NCI-H1092 (cell line): ENCODE measurements at regions not wholly inside any gene's neighbourhood (a gene's known extent, or its start where the extent isn't known, plus 50 kb on each side); places are given as distances from the start of the nearest gene placed in this dataset.

ENCODE experiments used
- DNase-seq: peaks from one replicate; lab custom pipeline; 2025; lab: John Stamatoyannopoulos, UW

DNA sequence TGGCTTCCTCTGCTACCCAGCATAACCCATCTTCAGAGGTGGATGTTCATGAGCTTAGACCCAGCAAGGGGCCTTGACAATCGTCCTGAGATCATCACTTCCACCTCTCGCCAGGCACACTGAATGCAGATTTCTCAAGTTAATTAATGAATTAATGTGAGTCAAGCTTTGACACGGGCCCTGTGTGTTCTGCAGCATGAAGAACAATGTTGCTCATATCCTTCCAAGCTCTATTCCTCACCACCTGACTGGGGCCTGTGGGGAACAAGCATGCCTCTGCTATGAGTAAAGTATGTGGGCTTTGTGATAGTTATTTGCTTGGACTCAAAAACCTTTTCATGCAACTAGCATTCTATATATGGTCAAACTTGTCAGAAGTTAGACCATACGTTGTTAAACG lies 122.0 kb downstream of the SEC16B start:
- DNase-seq: no peak

DNA sequence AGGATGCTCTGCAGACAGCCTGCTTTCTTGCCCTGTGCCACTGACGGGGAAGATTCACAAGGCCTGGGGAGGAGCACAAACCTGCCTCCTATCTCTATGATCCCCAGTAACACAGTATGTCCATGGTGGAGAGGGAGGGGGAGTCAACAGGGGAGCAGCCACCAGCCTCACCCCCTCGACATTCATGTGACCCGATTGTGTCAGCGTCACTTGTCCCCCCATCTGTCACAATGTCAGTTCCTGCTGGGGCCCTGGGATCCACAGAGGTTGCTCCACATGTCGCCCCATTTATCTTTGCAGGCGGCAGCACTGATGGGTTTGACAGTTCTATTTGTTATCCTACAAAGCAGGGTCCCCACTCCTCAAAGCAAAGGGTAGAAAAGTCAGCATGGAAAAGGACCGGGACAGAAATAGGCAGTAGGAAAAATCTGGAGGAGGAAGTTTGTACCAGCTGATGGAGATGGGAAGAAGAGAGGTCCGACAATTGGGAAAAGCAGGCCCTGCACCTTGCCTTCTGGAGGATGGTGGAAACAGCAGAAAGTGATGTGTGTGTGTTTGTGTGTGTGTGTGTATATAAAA lies 130.9 kb downstream of the SEC16B start:
- no peak for DNase-seq

DNA sequence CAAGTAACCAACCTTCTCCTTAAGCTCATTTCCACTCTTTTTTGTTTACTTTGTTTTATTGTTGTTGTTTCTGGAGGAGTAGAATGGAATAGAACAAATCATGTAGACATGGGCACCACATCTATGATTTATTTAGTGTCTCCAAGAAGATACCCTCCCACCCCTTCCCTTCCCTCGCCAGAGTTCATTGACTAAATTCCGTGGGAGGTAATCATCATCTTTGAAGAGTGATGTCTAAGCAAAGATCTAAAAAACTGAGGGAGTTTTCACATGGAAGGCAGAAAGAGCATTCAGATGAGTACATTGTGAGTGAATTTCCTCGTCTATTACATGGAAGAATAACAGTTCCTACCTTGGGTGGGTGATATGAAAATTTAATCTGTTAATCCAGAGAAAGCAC lies 136.2 kb downstream of the SEC16B start:
- no peak for DNase-seq

DNA sequence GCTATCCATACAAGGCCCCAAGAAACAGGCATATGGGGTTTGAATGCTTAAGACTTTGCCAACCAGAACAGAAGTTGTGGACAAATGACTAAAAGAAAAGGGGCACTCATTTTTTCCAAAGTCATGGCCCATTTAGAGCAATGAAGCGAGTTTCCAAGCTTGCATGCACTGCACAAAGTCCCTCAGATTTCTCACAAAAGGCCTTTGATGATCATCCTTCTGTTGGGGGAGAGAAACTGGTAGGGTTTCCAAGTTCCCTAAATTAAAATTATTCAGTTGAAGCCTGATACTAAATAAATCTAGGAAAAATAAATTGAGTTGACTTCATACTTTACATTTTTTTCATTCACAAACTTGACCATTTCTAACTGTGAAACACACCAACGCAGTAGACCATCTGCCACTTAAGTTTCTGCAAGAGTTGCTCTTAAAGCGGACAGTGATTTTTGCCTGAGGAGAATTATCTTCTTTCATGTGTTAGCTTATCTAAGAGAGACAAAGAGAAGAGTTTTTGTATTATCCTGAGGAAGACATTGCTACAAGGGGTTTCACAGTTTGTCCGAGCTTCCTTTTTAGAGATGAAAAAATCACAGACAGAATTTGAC lies 139.2 kb downstream of the SEC16B start:
- DNase-seq: no peak

DNA sequence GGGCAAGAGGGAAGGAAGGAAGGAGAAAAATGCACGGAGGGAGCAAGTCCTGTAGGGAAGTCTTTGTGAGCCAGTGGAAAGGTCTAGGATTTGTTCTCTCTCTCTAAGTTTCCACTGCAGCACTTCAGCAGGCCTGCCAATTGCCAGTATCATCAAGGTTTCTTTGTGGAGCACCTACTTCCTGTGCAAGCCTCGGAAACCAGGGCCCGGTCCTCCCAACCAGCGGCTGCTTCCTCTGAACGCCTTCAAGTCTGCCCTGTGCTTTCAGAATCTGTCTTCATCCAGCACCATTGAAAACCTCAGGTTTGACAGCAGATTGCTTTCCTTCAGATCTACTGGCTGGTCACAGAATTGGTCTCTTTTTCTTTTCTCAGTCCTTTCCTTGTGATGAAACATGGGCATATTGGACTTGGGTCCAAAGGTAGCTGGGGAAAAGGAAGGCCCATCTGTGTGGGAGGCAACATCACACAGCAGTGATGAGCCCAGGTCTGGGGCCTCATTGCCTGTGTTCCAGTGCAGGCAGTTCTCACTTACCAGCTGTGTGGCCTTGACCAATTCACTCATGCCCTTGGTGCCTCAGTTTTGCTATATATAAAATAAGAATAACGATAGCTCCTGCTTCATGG lies 144.5 kb downstream of the SEC16B start:
- no peak for DNase-seq

DNA sequence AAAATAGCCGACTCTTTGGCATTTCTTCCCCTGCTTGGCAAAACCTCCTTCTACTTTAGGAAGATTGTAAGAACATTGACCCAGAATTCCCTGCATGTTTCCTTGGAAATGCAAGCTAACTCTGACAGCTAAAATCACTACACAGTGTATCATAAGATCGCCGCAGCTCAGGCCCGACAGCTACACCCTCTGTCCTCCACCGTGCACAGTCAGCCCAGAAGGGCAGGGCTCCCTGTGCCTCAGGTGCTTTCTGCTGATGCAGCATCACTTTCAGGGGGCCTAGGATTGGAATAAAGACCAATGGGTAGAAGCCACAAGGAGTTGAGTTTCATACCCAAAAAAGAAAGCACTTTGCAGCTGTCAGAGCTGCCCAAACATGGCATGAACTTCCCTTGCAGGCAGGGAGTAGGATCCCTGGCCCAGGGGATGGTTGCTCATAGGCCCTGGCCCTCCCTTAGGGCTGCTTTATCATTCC lies 145.3 kb downstream of the SEC16B start:
- no peak for DNase-seq

DNA sequence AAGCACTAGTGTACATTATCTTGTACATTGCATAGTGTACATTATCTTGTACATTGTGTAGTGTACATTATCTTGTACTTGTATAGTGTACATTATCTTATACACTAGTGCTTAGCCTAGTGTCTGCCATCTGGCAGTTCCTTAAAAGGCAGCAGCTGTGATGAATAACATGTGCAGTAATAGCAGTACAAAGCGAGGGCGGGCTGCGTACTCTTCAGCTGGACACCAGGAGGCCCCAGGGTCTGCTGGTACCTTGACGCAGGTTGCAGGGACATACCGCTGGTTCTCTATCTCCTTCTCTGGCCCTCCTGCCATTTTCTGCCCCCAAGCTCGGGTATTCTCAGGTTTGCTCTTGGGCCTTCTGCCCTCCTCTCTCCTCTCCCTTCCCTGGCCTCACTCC lies 149.6 kb downstream of the SEC16B start:
- no peak for DNase-seq

DNA sequence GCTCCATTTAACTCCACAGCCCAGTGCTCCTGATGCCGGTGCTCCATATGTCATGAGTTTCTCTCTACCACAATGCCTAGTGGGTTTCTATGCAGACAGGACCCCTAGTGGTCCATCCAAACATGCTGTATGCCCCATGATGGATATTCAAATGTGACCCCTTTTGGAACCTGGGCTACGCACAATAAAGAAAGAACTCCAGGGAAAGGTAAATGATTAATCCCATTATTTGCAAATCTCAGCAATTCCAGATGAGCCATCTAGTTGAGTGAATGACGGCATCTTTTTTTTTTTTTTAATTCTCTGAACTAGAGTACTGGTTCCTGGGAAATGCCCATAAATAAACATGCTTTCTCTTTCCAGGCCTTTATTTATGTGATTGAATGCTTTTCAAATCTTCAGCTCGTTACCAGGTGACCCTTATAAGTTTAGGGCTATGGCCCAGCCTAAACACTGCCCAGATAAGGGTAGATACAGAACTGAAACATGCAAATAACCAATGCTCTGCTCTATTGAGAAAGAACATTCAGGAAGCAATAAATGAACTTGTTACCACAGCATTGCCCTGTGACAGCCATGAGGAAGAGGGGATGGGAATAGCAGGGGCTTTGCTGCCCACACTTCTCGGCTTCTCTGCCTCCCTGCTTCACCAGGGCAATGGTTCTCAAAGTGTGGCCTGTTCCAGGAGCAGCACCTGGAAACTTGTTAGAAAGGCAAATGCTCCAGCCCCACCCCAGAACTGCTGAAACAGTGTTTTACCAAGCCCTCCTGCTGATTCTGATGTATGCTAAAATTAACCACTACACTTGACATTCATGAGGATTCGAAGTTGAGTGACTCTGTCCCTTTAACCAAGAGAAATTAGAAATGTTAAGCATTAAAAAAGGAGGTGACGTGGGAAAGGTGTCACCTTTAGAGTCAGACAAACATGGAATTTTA lies 151.7 kb downstream of the SEC16B start:
- DNase-seq: no peak

DNA sequence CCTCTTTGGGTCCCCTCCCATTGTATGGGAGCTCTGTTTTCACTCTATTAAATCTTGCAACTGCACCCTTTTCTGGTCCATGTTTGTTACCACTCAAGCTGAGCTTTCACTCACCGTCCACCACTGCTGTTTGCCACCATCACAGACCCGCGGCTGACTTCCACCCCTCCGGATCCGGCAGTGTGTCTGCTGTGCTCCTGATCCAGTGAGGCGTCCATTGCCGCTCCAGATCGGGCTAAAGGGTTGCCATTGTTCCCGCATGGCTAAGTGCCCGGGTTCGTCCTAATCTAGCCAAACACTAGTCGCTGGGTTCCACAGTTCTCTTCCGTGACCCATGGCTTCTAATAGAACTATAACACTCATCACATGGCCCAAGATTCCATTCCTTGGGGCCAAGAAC lies 157.2 kb downstream of the SEC16B start:
- DNase-seq: no peak

DNA sequence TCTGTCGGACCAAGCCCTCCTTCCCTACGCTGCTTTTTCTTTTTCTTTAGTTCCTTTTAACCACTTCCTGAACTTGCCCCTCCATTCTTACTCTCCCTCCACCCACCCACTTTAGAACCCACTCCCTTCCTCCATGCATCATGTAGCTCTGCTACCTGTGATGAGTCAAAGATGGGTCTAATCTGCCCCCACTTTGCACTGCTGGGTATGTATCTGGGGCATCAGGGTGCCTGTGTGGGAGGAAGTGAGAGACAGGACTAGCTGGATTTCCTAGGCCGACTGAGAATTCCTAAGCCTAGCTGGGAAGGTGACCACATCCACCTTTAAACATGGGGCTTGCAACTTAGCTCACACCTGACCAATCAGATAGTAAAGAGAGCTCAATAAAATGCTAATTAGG lies 157.7 kb downstream of the SEC16B start:
- no peak for DNase-seq

DNA sequence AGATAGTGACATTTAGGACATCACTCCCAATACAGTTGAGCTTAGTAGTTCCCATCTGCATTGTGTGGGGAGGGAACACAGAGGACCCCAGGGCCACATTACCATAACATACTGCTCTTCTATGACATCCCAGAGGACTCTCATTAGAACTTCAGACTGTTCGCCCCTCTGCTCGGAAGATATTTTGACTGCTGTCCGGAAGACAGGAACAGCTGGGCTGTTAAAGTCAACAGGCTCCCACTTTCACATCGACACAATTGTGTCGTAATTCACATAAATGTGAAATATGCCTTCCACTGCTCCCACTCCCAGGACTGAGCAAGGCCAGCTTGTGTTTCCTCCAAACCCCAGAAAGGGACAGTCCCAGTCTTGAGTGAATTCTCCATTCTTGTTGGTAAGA lies 158.4 kb downstream of the SEC16B start:
- no peak for DNase-seq

DNA sequence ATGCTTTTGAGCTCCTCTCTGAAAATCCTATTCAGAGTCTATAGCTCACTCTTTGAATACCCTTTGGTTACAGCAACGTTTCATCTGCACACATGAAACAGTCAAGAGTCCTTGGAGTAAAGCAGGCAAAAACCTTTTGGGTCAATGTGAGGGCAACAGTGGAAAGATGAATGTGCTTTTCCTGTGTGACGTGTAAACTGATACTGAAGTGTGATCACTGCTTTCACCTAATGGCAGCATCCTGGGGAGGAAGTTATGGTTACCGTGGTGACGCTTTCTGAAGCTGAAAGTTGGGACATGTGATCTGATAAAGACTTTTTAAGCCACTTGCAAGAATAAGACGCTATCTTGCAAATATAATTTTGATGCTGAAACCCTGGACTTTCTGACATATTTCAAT lies 160.0 kb downstream of the SEC16B start:
- no peak for DNase-seq

DNA sequence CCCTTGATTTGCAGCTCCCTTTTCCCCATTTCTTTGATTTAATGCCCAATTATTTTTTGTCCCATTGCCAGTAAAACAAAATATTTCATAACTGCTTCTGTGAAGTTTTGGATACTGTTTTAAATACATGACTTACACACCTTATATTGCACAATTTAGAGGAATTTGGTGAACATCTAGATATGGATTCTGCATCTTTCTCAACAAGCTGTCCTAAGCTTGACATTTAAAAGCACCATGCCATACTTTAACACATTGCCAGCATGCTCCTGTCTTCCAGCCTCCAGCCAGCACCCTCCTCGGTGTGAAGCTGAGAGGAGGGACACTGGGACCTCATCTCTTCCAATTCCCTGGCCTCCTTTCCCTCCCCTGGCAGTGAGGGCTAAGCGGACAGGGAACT lies 167.6 kb downstream of the SEC16B start:
- DNase-seq: no peak

DNA sequence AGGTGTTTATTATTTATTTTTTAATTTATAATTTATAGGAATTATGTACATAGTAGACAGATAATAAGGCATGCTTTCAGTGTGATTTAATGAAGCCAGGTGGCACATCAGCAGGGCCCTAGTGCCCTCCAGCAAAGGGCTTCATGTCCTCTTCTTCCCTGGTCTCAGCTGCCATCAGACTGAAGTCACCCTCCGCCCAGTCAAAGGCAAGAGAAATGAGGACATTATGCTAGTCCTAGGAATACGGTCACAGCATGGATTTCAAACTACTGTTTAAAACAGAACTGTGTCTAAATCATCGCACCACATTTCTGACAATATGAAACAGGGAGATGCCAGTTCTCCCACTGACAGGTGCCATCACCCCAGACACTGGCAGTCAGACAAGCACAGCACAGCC lies 168.1 kb downstream of the SEC16B start:
- DNase-seq: no peak

DNA sequence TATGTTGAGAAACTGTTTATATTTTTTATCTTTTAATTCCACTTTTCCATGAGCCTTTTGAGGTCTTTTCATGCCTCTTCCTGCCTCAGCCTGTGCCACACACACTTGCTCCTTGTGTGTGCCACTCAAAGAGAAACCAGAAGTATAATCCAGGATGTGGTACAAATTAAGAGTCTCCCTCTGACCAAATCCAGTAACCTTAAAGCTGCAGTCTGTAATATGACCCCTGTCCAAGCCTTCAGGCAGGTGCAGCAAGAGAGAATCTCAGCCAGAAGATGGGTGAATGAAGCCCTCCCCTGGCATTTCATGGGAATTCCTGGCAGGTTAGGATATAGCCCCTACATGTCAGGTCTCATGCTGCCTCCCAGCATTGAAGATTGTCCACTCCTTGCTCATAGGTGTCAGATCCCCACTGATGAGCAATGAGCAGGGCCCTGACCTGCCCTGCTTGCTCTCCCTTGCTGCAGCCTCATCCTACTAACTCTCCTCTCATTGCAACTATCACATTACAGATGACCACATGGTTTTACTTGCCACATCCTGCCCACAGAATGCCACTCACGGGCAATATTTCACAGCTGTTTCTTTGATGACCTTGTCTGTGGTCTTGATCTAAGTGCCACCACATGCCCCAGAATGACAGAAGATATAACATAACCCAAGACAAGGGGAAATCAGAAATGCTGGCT lies 169.3 kb downstream of the SEC16B start:
- DNase-seq: no peak

DNA sequence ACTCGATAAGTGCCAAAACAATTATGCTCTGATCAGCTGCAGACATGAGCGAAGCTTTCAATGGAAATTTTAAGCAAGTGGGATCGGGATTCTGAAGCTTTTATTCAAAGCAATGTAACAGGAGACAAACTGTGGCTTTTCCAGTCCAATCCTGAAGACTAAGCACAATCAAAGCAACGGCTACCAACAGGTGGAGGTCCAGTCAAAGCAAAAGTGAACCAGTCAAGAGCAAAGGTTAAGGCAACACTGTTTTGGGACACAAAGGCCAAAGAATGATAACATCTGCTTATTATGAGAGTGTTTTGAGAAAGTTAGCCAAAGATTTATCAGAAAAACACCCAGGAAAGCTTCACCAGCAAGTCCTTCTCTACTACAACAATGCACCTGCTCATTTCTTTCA lies 170.1 kb downstream of the SEC16B start:
- DNase-seq: no peak

DNA sequence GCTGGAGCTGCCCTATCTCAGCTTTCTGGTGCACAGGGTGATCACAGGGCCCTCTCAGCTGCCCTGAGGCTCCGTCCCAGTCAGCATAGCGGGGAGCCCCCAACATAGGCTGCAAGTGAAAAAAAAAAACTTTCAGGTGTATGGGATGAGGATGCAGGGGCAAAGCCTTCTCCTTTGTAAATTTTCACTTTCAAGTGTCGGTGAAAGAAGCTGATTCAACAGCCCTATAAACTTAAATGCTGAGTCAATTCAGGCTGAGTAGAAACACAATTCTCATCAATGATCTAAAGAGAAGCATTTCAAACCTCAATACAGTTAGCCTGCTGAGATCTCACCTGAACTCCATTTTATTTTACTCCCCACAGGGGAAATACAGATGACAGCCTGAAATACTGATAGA lies 171.2 kb downstream of the SEC16B start:
- DNase-seq: no peak

DNA sequence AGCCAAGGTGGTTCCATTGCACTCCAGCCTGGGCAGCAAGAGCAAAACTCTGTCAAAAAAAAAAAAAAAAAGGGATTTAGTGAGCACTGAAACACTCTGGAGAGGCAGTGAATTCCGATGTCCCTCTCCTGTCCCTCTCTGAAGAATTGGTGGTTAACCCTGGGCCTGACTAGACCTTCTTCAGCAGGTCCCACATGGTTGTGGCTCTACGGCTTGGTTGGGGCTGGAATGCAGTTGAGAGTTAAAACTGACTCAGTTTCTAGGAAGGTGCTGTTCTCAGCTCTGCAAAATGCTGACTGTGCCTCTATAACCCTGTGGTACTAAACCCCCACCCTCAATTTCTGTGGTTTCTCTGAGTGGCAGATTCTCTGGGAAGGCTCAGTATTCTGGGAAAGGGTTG lies 173.3 kb downstream of the SEC16B start:
- no peak for DNase-seq

DNA sequence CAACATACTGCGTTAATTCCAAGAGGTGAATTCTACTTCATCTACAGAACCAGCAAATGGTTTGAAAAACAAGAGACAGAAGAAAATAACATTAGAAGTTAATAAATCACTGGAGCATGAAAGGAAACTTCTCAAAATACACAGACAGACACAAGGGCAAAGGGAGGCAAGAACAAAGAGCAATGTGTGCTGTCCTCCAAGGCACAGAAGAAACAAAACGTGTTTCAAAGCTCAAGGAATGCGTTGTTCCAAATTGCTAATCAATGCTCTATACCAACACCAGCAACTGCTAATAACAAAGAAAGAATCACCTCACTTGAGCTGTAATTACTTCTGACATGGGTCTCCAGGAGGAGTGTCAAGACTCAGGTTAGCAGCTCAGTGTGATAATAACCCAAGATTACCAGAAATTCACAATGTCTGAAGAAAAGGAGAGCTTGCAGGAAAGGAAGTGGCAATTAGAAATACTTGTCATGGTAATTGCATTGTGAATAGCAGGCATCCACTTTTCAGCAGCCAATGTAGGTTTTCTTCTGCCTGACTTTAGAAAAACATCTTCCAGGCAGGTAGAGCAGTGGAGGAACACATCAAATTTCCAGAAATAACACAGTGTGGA lies 175.4 kb downstream of the SEC16B start:
- DNase-seq: no peak

DNA sequence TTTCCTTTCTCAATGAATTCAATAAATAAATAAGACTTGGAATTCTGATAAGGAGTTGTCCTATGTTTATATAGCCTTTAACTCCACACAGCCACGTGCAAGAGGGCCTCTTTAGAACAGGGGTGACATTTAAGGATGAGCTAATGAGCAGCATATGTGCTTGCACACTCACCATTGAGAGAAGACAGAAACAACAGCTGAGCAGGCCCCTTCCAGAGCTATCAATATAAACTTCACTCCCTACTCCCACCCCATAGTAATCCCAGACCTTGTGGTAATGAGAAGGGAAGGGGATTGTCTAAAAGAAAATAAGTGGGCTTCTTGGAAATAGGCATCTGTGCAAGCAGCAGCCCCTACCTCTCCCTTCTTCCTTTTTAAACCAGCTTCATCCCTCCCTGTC lies 176.0 kb downstream of the SEC16B start:
- no peak for DNase-seq

DNA sequence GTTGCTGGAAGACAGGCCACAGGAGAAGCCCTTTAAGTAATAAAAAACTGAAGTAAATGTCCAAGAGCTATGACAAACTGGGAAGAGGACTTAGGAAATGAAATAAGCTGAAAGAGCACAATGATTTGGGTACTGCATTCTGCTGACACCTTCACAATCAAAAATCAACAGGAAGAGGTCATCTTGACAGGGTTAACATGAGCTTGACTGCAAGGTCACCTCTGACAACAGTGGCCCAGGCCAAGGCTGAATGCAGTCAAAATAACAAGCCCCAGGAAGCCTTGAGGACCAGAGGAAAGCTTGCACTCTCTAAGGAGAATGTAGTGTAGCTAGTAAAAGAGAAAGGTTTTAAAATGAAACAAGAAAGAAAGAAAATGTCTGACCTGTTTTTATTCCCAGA lies 179.3 kb downstream of the SEC16B start:
- DNase-seq: no peak

DNA sequence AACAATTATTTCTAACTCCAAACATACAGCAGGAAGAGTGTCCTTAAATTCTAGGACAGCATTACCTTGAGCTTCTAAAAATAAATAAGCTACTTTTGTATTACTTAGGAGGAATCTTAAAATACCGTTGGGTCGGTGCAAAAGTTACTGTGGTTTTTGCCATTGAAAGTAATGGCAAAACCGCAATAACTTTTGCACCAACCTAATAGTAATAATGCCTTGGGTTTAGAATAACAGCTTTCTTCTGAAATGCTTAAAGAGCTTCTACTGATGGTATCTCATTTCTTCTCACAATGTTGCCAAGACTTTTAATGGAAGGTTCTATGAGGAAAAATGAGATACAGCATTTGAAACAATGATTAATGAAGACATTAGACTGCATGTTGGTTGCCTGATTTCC lies 179.9 kb downstream of the SEC16B start:
- no peak for DNase-seq
